Endodermal cell (in vitro differentiated cells): ENCODE measurements at regions not wholly inside any gene's neighbourhood (a gene's known extent, or its start where the extent isn't known, plus 50 kb on each side); places are given as distances from the start of the nearest gene placed in this dataset.

ENCODE experiments used
- DNase-seq: peaks from one replicate; pipeline ENCODE4 v3.0.0-alpha.2; 2017
- H3K27ac ChIP-seq: 2 replicates; pipeline ENCODE4 v1.5.1; 2013; ENCODE audit warnings: mild to moderate bottlenecking, low read depth, low read length, moderate library complexity
- H3K27me3 ChIP-seq: 2 replicates; pipeline ENCODE4 v1.6.1; 2013; ENCODE audit warnings: mild to moderate bottlenecking, low read length, moderate library complexity; ENCODE audit not compliant: insufficient read depth, control insufficient read depth, poor library complexity, severe bottlenecking
- H3K36me3 ChIP-seq: 2 replicates; pipeline ENCODE4 v1.7.0; 2013; ENCODE audit warnings: mild to moderate bottlenecking, low read length, moderate library complexity; ENCODE audit not compliant: control insufficient read depth, insufficient read depth
- H3K4me1 ChIP-seq: one replicate; pipeline ENCODE4 v1.7.0; 2013; ENCODE audit warnings: low read length; ENCODE audit not compliant: control insufficient read depth, insufficient read depth
- H3K4me3 ChIP-seq: 2 replicates; pipeline ENCODE4 v1.5.1; 2013; ENCODE audit warnings: mild to moderate bottlenecking, low read length, moderate library complexity
- H3K9ac ChIP-seq: 2 replicates; pipeline ENCODE4 v1.6.1; 2013; ENCODE audit warnings: mild to moderate bottlenecking, low read length, moderate library complexity; ENCODE audit not compliant: poor library complexity, severe bottlenecking; ENCODE audit errors: extremely low read depth
- H3K9me3 ChIP-seq: 2 replicates; pipeline ENCODE4 v1.6.1; 2013; ENCODE audit warnings: mild to moderate bottlenecking, low read length, moderate library complexity; ENCODE audit not compliant: control insufficient read depth
- H3K27ac Mint-ChIP-seq: 2 replicates; pipeline ENCODE4 v1.8.0; 2020; ENCODE audit warnings: mixed read lengths
- H3K27me3 Mint-ChIP-seq: 2 replicates; pipeline ENCODE4 v1.8.0; 2021; ENCODE audit warnings: mild to moderate bottlenecking, mixed read lengths; ENCODE audit not compliant: insufficient read depth
- H3K36me3 Mint-ChIP-seq: 2 replicates; pipeline ENCODE4 v1.8.0; 2020; ENCODE audit warnings: low read depth, mixed read lengths
- H3K4me1 Mint-ChIP-seq: 2 replicates; pipeline ENCODE4 v1.8.0; 2020; ENCODE audit warnings: mixed read lengths
- H3K4me3 Mint-ChIP-seq: 2 replicates; pipeline ENCODE4 v1.8.0; 2020; ENCODE audit warnings: mild to moderate bottlenecking, moderate library complexity, mixed read lengths
- H3K9me3 Mint-ChIP-seq: 2 replicates; pipeline ENCODE4 v1.8.0; 2020; ENCODE audit warnings: mild to moderate bottlenecking, mixed read lengths
- WGBS, 2 experiments: methylation state at CpG; one replicate each; pipeline versions ENCODE4 v1.1.5 to v1.1.7; 2013; ENCODE audit warnings: missing lambda C conversion rate in 2 of 2, mixed read lengths in 1 of 2; ENCODE audit not compliant: insufficient coverage in 1 of 2, insufficient read length in 1 of 2; 5-methylcytosine and 5-hydroxymethylcytosine counted together
- TF ChIP-seq, protein P1 (sequence below): fragments of 200-600 bp; sonication (generic); conservative IDR thresholded peaks from 2 replicates; pipeline ENCODE4 v1.5.0; 2021; ENCODE audit warnings: antibody characterized with exemption, mild to moderate bottlenecking

DNA sequence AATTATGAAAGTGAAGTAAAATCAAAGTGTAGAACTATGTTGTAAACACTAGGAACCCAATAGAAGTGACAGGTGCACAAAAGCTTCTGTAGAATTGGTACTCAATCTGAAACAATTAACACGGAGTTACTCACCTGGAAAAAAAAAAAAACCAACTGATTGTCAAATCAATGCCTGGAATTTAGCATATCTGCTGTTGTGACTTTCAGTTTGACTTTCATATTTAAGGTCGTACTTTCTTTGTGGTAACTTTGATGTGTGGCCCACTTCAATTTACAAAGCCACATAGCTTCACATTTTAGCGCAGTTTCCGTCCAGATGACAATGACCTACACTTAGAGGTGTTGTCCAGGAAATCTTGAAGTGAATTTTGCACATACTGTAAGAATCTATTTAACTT is 1124.9 kb downstream of the STIM2 start:
- Mint-ChIP-seq H3K27me3 (no peaks in the 10 kb centered on the region), H3K4me3 (no peak overlapping the region), H3K27ac (no peak overlapping the region), H3K9me3 (no peaks in the 10 kb centered on the region), H3K4me1 (no peaks in the 10 kb centered on the region), H3K36me3 (peaks cover 2% of the 10 kb centered on the region)
- Histone ChIP-seq H3K4me3 (no peak overlapping the region), H3K36me3 (no peaks in the 10 kb centered on the region), H3K9ac (no peak overlapping the region), H3K4me1 (no peaks in the 10 kb centered on the region), H3K27ac (no peak overlapping the region), H3K9me3 (no peaks in the 10 kb centered on the region), H3K27me3 (no peaks in the 10 kb centered on the region)
- 92% methylated on average over 2 to 4 of the region's 4 CpGs for WGBS, 2 experiments
- no peak for DNase-seq
- TF ChIP-seq, protein P1, sequence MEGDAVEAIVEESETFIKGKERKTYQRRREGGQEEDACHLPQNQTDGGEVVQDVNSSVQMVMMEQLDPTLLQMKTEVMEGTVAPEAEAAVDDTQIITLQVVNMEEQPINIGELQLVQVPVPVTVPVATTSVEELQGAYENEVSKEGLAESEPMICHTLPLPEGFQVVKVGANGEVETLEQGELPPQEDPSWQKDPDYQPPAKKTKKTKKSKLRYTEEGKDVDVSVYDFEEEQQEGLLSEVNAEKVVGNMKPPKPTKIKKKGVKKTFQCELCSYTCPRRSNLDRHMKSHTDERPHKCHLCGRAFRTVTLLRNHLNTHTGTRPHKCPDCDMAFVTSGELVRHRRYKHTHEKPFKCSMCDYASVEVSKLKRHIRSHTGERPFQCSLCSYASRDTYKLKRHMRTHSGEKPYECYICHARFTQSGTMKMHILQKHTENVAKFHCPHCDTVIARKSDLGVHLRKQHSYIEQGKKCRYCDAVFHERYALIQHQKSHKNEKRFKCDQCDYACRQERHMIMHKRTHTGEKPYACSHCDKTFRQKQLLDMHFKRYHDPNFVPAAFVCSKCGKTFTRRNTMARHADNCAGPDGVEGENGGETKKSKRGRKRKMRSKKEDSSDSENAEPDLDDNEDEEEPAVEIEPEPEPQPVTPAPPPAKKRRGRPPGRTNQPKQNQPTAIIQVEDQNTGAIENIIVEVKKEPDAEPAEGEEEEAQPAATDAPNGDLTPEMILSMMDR, result no peak

GRCh38 chr4:27986476-27986875 is 1125.8 kb downstream of the STIM2 start:
- WGBS, 2 experiments, result 96% methylated on average over 1 of the region's 1 CpG; no CpG with 5 or more reads in 1 of the 2 experiments
- Histone ChIP-seq H3K27ac (no peak overlapping the region), H3K4me3 (no peak overlapping the region), H3K4me1 (no peaks in the 10 kb centered on the region), H3K27me3 (no peaks in the 10 kb centered on the region), H3K36me3 (no peaks in the 10 kb centered on the region), H3K9me3 (no peaks in the 10 kb centered on the region), H3K9ac (no peak overlapping the region)
- TF ChIP-seq, protein P1, result no peak
- no peaks in the 10 kb centered on the region for H3K9me3 Mint-ChIP-seq
- no peaks in the 10 kb centered on the region for H3K36me3 Mint-ChIP-seq
- no peak for DNase-seq
- H3K27ac Mint-ChIP-seq, result no peak overlapping the region
- H3K4me3 Mint-ChIP-seq, result no peak overlapping the region
- H3K4me1 Mint-ChIP-seq, result no peaks in the 10 kb centered on the region
- H3K27me3 Mint-ChIP-seq, result no peaks in the 10 kb centered on the region

GRCh38 chr4:28001698-28002097 is 1141.1 kb downstream of the STIM2 start:
- TF ChIP-seq, protein P1, result peak; percentile 56
- Histone ChIP-seq H3K9ac (no peak overlapping the region), H3K4me3 (no peak overlapping the region), H3K9me3 (no peaks in the 10 kb centered on the region), H3K36me3 (no peaks in the 10 kb centered on the region), H3K27ac (no peak overlapping the region), H3K27me3 (no peaks in the 10 kb centered on the region), H3K4me1 (no peaks in the 10 kb centered on the region)
- no peaks in the 10 kb centered on the region for H3K27me3 Mint-ChIP-seq
- no peak overlapping the region for H3K4me3 Mint-ChIP-seq
- H3K9me3 Mint-ChIP-seq, result no peaks in the 10 kb centered on the region
- DNase-seq, result peak; percentile 54
- H3K27ac Mint-ChIP-seq, result no peak overlapping the region
- H3K36me3 Mint-ChIP-seq, result no peaks in the 10 kb centered on the region
- WGBS, 2 experiments, result 93 to 100% methylated on average over 3 to 4 of the region's 4 CpGs
- H3K4me1 Mint-ChIP-seq, result peaks cover 4% of the 10 kb centered on the region
